ENCODE measurements at regions not wholly inside any gene's neighbourhood (a gene's known extent, or its start where the extent isn't known, plus 50 kb on each side); places are given as distances from the start of the nearest gene placed in this dataset.

DNA sequence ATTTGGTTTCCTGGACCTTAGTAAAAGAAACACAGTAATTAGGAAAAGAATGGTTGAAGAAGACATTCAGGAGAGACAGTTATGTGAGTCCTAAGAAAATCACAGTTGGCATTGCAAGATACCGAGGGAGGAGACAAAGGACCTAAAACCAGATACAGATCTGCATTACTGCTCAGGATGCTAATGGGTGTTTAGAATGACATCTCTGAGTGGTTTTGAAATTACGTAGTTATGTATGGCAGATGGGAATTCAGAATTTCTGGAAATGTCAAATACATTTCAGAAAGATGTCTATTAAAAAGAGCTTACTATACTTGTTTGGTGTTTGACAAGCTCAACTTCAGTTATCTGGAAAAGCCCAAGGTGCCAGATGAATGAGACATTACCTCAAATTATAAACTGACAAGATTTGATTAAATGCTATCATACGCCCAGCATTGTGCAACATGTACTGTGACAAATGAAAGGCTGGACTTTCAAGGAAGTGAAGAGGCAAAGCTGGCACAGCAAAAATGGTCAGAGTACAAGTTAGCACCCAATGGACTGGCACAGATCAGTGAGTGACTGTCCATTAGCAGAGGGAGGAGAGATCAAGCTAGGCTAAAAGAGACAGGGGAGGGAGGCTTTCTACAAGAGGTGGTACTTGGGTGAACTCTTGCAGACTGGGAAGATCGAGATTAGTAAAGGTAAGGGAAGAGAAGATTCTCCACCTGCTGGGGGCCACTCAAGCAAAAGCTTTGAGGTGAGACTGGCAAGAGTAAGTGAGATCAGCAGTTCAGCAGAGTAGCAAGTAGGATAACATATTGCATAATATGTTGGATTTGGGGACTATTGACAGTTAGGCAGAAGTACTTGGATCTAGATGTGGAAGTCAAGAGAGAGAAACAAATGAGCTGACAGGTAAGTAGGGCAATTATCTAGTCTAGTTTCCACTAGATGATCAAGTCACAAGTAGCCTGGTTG is 168.9 kb downstream of the CYRIA start:
- DNase-seq, result no peak

DNA sequence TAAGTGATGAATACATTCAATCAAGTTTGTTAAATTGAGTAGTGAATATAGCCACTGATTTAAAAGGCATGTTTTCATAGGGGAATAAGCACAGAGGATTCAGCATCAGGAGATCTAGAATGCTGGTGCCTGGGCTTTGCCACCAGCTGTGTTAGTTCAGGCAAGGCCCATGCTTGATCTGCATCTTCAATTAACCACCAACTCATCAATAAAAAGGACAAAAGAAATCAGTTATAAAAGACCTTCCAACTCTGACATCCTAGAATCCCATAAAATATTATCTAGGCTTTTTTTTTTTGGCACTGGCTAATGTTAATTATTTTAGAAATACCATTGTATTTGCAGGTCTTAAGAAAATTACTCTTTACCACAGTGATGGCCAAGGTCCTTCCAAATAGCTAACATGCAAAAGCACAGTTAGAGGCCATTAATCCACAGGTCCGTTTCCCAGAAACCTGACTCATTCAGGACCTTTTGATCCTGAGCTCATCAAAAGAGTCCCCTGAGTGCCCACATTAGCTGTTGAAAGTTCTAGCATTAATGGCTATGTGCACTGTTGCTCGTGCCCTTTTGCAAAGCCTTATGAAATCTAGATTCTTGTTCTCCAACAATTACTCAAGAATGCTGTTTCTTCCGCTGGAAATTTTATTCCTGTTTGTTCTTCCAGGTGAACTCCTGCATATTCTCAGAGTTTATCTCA is 170.0 kb downstream of the CYRIA start:
- DNase-seq, result no peak

DNA sequence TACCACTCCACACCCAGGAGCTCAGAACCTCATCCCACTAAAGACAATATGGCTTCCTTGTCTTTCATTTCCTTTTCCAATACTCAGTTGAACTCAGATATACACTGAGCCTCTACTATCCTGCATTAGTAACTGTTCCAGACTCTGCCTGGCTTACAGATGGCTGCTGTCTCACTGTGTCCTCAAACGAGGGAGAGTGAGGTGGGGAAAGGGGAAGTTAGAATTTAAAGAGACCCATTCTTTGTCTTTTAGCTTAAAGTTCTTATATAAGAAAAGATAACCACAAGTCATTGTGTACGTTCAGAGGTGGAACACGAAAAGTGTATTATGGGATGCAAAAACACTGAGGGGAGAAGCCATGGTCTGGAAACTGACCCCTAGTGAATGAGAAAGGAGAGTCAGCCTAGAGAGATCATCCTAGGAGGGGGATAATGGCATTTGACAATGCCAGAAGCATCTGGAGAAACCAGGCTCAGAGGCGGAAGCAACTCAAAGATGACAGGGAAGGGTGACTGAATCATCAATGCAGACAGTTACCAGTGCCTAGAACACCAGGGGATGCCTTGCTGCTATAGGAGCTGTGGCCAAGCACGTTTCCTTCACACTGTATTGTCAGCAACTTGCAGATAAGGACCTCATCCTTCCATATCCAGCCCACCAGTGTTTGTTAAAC is 170.7 kb downstream of the CYRIA start:
- no peak for DNase-seq

DNA sequence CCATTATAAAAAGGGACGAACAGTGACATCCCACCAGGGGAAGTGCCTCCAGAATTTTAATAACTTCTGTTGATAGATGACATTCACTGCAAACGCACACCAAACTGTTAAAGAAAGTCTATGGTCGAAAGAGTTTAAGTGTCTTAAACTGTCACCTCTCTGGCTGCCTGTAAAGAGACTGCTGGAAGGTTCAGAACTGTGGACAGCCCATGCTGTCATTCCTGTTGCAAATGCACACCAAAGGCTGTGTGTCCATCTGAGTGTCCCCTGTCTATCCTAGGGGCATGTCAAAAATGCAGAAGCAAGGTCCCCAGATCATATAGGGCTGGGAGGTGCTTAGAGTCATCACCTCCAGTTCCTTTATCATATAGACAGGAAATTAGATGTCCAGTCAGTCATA is 171.8 kb downstream of the CYRIA start:
- no peak for DNase-seq

DNA sequence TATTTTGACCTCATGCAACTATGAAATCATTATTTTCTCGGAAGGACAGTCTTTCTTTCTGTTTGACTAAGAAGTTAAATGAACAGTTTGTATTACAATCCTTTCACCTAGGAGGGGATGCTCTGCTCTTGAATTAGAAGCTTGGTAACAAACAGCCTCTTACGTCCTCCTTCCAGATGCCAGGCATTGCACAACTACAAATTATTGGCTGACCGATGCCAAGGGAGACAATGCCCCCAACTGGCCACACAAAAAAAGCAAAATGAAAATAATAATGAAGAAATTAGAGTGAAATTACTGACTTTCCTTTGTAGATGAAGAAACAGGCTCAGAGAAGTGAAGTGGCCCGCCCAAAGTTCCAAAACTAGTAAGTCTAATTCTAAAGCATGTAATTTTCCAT is 177.9 kb downstream of the CYRIA start:
- DNase-seq, result no peak

DNA sequence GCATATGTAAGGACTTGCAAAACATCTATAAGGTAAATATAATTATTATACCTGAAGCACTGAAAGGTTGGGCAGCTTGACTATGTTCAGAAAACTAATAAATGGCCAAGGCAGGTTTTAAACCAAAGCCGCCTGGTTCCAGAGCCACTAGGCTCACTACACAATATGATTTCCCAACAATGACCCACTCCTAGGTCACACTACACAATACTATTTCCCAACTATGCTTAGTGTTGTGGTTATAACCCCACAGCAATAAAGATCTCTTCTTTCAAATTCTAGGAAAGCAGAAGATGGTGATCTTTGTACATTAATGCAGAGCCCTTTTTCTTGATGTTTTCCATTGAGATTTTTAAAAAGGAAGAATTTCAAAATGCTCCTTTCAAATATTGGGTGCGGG is 180.4 kb downstream of the CYRIA start:
- no peak for DNase-seq

DNA sequence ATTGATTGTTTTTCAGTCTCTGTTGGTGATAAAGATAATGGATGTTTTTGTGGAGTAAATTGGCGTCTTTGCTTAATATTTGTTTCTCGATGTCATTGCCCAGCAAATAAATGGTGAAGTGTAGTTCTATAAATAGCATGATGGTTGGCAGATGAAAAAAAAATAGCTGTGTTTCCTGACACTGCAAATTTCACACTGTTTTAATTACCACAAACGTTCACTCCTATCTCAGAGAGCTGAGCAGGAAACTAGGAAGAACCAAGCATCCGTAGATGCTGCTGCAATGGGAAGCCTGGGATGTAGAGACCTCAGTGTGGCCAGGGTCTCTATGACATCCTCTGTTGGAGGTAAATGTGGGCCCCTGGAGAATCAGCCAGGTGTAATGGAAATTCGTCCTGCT is 183.2 kb downstream of the CYRIA start:
- DNase-seq, result no peak

DNA sequence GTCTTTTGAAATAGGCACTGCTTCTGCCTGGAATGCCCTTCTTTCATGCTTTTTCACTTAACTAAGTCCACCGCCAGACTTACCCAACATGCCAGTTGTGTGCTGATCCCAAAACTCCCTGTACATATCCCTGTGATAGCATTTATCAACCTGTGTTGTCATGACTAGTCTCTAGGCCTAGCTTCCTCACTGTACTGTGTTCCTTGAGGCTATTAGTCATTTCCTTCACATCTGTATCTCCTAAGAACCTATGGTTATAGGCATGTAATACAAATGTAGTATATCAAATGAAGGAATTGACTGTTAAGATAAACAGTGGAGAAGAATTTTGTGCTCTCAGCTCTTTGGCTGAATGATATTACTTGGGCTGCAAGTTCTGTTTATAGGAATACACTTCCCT is 184.3 kb downstream of the CYRIA start:
- DNase-seq, result no peak

DNA sequence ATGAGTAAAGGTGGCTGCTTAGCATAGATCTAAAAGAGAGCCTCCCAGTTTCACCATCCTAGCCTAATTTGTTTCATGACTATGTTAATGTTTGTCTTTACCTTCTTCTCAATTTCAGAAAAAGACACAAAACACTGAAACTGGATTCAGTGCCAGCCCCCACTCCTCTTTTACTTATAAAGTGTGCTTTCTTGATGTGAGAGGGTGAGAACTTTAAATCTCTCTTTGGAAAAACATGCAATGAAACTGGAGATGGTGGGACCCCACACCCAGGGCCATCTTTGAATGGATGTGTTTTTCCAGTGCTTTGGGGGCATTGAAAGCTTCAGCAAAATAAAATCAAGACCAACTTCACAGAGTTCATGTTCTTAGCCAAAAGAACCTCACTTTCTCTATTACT is 185.9 kb downstream of the CYRIA start:
- DNase-seq, result no peak

DNA sequence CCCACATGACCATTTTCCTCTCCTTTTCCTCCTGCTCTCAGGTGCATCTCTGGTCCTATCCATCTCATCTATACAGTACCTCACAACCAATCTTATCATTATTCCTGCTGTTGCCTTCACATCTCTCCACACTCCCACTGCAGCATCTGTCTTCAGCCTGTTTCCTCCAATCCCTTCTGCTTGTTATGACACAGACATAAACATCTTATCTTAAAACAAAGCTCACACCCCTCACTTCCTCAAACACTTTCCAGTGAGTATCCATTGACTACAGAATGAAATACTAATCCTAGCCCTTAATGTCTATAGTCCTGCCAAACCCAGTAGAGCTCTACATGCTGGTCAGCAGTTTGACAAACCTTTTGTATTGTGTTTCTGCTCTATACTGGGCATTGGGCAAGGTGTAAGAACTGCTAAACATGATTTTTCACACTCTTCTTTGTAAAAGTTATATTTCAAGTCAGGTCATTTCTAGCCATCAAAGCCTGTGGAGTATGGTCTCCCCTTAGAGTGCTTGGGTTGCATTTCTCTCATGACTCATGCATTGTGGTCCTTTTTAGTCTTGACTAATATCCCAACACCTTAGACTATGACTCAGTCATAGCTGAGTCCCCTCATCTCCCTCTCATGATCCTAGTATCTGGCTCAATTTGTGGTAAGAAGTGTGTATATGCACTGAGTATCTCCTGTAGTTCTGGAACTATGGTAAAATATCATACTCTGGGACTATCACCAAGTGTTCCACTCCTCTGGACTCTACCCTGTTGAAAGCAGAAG is 187.0 kb downstream of the CYRIA start:
- DNase-seq, result no peak

DNA sequence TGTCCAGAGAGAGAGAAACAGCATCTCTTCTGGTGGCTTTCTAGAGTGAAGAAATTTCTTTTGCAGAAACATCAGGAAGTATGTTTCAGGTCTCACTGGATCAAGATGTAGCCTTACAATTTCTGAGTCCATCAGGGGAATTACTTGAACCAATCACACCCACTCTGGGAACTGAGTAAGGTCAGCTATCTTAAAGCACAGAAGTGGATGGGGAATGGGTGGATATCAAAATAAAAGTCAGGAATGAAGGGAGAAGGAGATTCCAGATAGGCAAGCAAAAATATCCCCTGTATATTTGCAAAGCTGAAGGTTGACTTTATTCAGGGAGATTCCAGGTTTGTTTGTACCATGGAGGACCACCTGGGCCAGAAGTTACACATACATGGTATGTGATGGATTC is 188.0 kb downstream of the CYRIA start:
- DNase-seq, result no peak

DNA sequence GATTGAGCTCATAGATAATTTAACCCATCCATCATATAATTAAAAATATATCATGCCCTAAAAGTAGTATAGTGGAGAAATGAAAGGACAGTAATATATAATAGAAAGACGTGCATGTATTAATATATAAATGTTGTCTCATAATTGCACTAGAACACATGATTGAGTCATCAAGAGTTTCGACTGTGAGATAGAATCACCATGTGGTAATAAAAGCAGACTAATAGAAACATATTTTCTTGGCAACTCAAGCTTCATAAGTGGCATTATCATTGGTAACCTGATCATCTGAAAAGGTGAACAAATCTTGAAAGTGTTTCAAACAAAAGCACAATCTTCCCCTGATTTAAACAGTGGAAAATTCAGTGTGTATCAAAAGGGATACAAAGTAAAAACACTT is 188.8 kb downstream of the CYRIA start:
- no peak for DNase-seq

DNA sequence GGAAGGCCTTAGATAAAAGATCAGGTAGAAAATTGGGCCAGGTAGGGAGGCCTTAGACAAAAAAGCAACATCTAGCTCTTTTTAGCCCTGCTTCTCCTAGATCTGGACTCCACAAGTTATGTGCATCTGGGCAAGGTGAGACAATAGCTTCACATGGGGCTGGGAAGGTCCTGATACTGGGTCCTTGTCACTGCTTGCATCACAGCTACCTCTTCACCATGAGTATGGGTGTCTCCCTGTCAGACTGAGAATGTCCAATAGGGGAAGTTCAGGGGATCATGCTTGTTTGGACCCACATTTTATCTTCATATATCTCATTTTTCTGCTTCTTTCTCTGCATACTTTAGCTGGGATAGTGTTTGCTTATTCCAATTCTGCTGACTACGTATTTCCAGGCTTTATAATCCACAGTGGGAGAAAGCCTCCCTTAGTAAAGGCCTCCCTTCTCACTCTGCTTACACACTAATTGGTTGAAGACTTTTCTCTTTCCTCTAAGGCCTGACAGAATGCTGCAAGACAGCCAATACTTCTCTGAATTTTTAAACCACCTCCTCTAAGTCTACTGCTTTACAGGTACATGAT is 189.6 kb downstream of the CYRIA start:
- DNase-seq, result no peak

DNA sequence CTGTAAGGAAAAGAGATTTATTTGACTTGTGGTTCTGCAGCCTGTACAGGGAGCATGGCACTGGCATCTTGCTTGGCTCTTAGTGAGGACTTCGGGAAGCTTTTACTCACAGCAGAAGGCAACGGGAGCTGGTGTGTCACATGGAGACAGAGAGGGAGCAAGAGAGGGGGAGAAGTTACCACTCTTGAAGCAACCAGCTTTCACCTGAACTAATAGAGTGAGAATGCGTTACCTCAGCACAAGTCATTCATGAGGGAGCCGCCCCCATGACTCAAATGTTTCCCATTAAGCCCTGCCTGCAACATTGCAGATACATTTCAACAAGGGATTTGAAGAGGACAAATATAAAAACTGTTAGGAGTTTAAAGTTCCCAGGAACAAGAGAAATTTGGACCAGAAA is 190.0 kb downstream of the CYRIA start:
- no peak for DNase-seq

DNA sequence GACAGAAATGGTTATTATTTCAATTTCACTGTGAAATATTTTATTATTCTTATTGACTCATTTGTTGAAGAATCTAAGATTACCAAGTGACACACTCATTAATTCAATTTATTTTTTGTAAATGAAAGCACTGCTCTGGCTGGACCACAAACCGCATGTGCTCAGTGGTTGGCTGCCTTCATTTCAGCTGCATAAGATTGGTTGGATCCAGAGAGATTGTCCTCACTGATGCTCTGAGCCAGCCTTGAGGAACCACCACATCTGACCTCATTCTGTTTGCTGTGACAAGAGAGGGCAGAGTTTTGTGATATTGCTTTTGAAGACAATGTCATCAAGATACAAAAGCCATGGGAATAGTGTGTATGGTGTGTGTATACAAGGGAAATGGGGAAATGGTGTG is 192.1 kb downstream of the CYRIA start:
- no peak for DNase-seq

DNA sequence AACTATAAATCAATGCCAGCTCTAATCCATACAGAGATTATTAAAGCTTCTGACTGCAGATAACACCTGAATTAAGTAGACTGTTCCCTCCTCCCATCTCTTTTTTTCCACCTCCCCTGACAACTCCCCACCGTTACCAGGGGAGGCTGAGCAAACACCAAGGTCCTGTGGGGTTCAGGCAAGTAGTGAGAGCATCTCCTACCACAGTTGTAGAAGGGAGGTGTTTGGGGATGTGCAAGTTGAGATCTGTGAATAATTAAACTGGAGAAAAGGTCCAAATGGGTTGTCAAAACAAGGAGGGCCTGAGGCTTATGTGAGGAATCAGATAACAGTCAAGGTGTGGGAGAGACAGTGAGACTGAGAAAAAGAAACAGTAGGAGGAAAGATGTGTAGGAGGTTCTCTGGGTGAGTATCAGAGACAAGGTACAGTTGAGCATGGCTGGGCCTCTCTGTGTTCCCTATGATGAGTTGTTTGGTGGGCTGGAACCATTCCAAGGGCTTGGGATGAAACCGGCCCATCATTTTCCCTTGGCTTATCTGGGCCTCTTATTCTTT is 194.6 kb downstream of the CYRIA start:
- DNase-seq, result no peak

DNA sequence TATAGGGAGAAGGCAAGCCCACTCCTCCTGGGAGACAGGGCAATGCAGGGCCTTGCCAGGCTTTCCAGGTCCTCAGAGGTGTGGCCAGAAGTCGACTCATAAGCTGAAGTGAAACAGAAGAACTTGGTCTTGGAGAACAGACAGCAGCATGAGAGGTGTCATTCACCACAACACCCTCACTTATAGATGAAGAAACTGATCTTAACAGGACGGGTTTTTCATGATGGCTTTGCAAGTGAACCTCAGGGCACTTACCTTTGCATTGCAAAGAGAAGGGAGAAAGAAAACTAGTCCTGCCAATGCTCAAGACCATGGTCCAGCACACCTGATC is 198.8 kb downstream of the CYRIA start:
- no peak for DNase-seq

DNA sequence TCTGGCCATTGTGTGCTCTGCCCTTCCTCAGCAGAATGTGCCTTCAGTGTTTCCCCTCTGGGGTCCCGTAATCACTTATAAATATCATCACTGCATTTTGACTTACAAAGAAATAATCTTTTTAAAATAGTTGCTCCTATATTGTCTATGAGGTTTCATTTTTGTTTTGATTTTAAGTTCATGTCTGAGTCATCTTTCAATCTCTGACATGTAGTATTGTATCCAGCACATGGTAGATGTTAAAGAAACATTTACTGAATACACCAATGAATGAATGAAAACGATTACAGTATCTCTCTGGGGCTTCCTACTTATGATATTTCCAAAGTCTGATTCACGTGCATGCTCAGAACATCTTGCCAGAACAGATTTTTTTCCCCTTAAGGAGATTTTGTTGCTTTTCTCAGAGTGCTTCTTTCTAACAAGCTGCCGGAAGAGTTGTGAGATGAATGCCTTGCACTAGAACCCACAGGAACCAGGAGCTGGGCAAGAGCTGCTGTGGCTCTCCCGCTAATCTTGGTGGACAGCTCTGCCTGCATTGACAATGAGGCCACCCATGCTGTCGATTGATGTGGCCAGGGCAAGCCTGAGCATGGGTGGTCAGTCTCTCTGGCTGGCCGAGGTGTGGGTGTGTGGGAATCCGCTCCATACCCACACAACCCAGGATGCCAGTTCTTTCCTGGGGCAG is 199.4 kb downstream of the CYRIA start:
- no peak for DNase-seq

DNA sequence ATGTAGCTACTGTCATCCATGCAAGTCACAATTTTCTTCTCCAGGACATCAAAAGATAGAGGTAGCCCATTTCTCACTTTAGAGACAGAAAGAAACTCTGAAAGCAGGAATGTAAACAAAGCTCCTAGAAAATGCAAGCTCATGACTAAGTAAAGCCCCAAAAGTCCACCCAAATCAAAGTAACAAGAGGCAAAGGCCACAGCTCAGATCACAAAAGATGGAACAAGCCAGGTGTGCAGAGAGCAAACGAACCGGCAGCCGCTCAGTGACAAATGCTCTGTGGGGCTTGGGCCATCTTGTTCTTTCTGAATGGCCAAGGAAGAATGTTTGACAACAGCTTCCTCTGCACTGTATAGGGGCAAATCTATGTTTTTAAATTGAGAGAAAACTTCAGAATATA is 201.0 kb downstream of the CYRIA start:
- no peak for DNase-seq

DNA sequence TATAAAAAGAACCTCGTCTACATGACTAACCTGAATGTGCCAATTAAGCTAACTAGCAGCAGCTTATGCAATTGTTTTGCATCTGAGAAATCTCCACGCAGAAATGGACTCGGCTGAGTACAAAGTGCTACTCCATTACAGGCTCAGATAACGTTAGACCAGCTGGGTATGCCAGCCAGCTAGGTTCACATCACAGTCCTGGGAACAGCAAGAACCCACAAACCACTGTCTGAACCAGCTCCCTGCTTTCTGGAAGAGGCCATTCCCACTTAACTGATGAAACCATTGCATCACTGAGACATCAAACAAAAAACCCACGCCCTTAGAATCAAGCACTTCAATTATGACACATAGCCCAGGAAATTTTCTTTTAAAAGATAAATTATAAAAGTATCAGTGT is 202.7 kb downstream of the CYRIA start:
- no peak for DNase-seq

DNA sequence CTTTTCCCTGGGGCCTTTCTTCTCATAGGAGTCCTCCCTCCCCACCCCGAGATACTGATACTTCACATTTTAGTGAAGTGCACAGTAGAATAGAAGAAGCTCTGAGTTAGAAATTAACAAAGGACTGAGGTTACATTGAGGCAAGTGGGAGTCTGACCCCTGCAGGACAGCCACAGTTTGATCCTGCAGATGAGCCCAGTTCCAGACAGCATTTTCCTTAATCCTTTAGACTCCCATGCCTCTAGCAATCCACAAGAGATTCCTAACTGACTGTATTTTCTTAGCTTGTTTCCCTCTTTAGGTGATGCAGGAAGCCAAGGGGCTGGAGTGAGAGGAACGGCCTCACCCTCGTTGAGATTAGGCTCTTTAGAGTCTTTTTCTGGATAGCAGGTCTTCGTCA is 204.0 kb downstream of the CYRIA start:
- DNase-seq, result no peak

DNA sequence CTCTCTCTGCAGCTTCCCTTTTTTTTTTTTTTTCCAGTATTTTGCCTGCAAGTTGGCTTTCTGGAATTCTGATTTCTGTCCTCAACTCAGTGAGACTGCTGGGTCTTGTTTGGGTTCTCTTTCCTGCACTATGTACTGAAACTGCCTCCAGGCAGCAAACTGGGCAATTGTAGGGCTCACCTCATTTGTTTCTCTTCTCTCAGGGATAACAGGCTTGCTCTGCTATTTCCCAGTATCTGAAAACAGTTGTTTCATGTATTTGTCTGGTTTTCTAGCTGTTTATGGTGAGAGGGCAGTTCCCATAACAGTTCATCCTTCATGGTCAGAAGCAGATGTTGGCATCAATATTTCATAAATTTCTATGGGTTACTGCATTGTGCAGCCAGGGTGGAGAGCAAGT is 206.0 kb downstream of the CYRIA start:
- DNase-seq, result no peak
